ENCODE measurements at regions not wholly inside any gene's neighbourhood (a gene's known extent, or its start where the extent isn't known, plus 50 kb on each side); places are given as distances from the start of the nearest gene placed in this dataset.

GRCh38 chr13:53732664-53733063 lies 704.1 kb downstream of the OLFM4 start:
- DNase-seq: peak; percentile 78

- no peak for DNase-seq
These were observed 715.3 kb downstream of the OLFM4 start for GRCh38 chr13:53743906-53744305.

- no peak for DNase-seq
These were observed 719.2 kb downstream of the OLFM4 start for GRCh38 chr13:53747825-53748224.

GRCh38 chr13:53749306-53749705 lies 720.7 kb downstream of the OLFM4 start:
- no peak for DNase-seq

GRCh38 chr13:53759016-53759415 lies 730.4 kb downstream of the OLFM4 start:
- DNase-seq: no peak

GRCh38 chr13:53775807-53776206 lies 747.2 kb downstream of the OLFM4 start:
- DNase-seq: peak; percentile 40

GRCh38 chr13:53778937-53779336 lies 750.3 kb downstream of the OLFM4 start:
- peak; percentile 25 for DNase-seq

GRCh38 chr13:53781941-53782340 lies 753.3 kb downstream of the OLFM4 start:
- peak; percentile 59 for DNase-seq

GRCh38 chr13:53782488-53782961 lies 753.9 kb downstream of the OLFM4 start:
- DNase-seq: peak; percentile 88

- DNase-seq: peak; percentile 72
These were observed 754.9 kb downstream of the OLFM4 start for GRCh38 chr13:53783471-53783870.

GRCh38 chr13:53788286-53788685 lies 759.7 kb downstream of the OLFM4 start:
- no peak for DNase-seq

GRCh38 chr13:53800011-53800410 lies 771.4 kb downstream of the OLFM4 start:
- DNase-seq: no peak

GRCh38 chr13:53807251-53807834 lies 778.7 kb downstream of the OLFM4 start:
- DNase-seq: no peak

GRCh38 chr13:53821632-53822031 lies 793.0 kb downstream of the OLFM4 start:
- DNase-seq: no peak

GRCh38 chr13:53822136-53822535 lies 793.5 kb downstream of the OLFM4 start:
- DNase-seq: no peak

- no peak for DNase-seq
These were observed 810.8 kb downstream of the OLFM4 start for GRCh38 chr13:53839461-53839860.

GRCh38 chr13:53844473-53845146 lies 816.0 kb downstream of the OLFM4 start:
- peak; percentile 59 for DNase-seq

- peak; percentile 33 for DNase-seq
These were observed 818.9 kb downstream of the OLFM4 start for GRCh38 chr13:53847502-53847901.

- peak; percentile 77 for DNase-seq
These were observed 819.9 kb downstream of the OLFM4 start for GRCh38 chr13:53848366-53848961.

GRCh38 chr13:53854321-53854720 lies 825.7 kb downstream of the OLFM4 start:
- DNase-seq: no peak

GRCh38 chr13:53856573-53857195 lies 828.1 kb downstream of the OLFM4 start:
- DNase-seq: no peak

- no peak for DNase-seq
These were observed 834.9 kb downstream of the OLFM4 start for GRCh38 chr13:53863520-53863919.

GRCh38 chr13:53873558-53873957 lies 844.9 kb downstream of the OLFM4 start:
- peak; percentile 98 for DNase-seq

GRCh38 chr13:53878861-53879260 lies 850.2 kb downstream of the OLFM4 start:
- DNase-seq: no peak
